ENCODE measurements at regions not wholly inside any gene's neighbourhood (a gene's known extent, or its start where the extent isn't known, plus 50 kb on each side); places are given as distances from the start of the nearest gene placed in this dataset.
"Not testable (repeated sequence)": the region's sequence is repeated elsewhere in the genome, so short reads cannot be mapped to it uniquely, and the experiment has no call there.

- no peaks in the 10 kb centered on the region for H3K9me3 ChIP-seq (ENCODE audit: control insufficient read depth, low read length, poor library complexity, severe bottlenecking)
- no peaks in the 10 kb centered on the region for H3K4me1 Mint-ChIP-seq
- ATAC-seq, result no peak
- no peak overlapping the region for H3K4me3 Mint-ChIP-seq
- H3K36me3 Mint-ChIP-seq (ENCODE audit: low read depth), result no peaks in the 10 kb centered on the region
- DNase-seq, result no peak
- H3K27ac Mint-ChIP-seq, result no peak overlapping the region
- no peaks in the 10 kb centered on the region for H3K27me3 Mint-ChIP-seq
These were observed 417.1 kb upstream of the NFIA start for GRCh38 chr1:60665311-60665710.

GRCh38 chr1:60664086-60664625, 418.2 kb upstream of the NFIA start:
- Mint-ChIP-seq H3K4me1 (no peaks in the 10 kb centered on the region), H3K27ac (no peak overlapping the region), H3K4me3 (no peak overlapping the region), H3K36me3 (ENCODE audit: low read depth) (no peaks in the 10 kb centered on the region), H3K27me3 (no peaks in the 10 kb centered on the region)
- DNase-seq (no peak), ATAC-seq (no peak)
- H3K9me3 ChIP-seq (ENCODE audit: control insufficient read depth, low read length, poor library complexity, severe bottlenecking), result no peaks in the 10 kb centered on the region

- no peaks in the 10 kb centered on the region for H3K9me3 ChIP-seq (ENCODE audit: control insufficient read depth, low read length, poor library complexity, severe bottlenecking)
- H3K4me3 Mint-ChIP-seq, result no peak overlapping the region
- H3K27me3 Mint-ChIP-seq, result no peaks in the 10 kb centered on the region
- DNase-seq (no peak), ATAC-seq (no peak)
- H3K36me3 Mint-ChIP-seq (ENCODE audit: low read depth), result no peaks in the 10 kb centered on the region
- H3K27ac Mint-ChIP-seq, result no peak overlapping the region
- H3K4me1 Mint-ChIP-seq, result no peaks in the 10 kb centered on the region
These were observed 419.8 kb upstream of the NFIA start for GRCh38 chr1:60662486-60663044.

- Mint-ChIP-seq H3K36me3 (ENCODE audit: low read depth) (no peaks in the 10 kb centered on the region), H3K4me1 (no peaks in the 10 kb centered on the region), H3K27me3 (no peaks in the 10 kb centered on the region), H3K27ac (no peak overlapping the region), H3K4me3 (no peak overlapping the region)
- H3K9me3 ChIP-seq (ENCODE audit: control insufficient read depth, low read length, poor library complexity, severe bottlenecking), result no peaks in the 10 kb centered on the region
- no peak for DNase-seq
- ATAC-seq, result no peak
These were observed 424.4 kb upstream of the NFIA start for GRCh38 chr1:60657926-60658325.

GRCh38 chr1:60655679-60656355, 426.5 kb upstream of the NFIA start:
- DNase-seq, result no peak
- H3K27me3 Mint-ChIP-seq, result no peaks in the 10 kb centered on the region
- no peak overlapping the region for H3K27ac Mint-ChIP-seq
- H3K4me3 Mint-ChIP-seq, result no peak overlapping the region
- H3K9me3 ChIP-seq (ENCODE audit: control insufficient read depth, low read length, poor library complexity, severe bottlenecking), result no peaks in the 10 kb centered on the region
- no peak for ATAC-seq
- no peaks in the 10 kb centered on the region for H3K36me3 Mint-ChIP-seq (ENCODE audit: low read depth)
- H3K4me1 Mint-ChIP-seq, result no peaks in the 10 kb centered on the region

DNA sequence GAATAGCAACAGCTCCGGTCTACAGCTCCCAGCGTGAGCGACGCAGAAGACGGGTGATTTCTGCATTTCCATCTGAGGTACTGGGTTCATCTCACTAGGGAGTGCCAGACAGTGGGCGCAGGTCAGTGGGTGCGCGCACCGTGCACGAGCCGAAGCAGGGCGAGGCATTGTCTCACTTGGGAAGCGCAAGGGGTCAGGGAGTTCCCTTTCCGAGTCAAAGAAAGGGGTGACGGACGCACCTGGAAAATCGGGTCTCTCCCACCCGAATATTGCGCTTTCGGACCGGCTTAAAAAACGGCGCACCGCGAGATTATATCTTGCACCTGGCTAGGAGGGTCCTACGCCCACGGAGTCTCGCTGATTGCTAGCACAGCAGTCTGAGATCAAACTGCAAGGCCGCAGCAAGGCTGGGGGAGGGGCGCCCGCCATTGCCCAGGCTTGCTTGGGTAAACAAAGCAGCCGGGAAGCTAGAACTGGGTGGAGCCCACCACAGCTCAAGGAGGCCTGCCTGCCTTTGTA, 442.3 kb upstream of the NFIA start:
- H3K36me3 Mint-ChIP-seq (ENCODE audit: low read depth); H3K4me1 Mint-ChIP-seq; DNase-seq; H3K9me3 ChIP-seq (ENCODE audit: control insufficient read depth, low read length, poor library complexity, severe bottlenecking); H3K4me3 Mint-ChIP-seq; H3K27ac Mint-ChIP-seq; H3K27me3 Mint-ChIP-seq; ATAC-seq: not testable (repeated sequence)

GRCh38 chr1:60639287-60639686, 443.1 kb upstream of the NFIA start:
- H3K9me3 ChIP-seq (ENCODE audit: control insufficient read depth, low read length, poor library complexity, severe bottlenecking), result no peaks in the 10 kb centered on the region
- H3K4me3 Mint-ChIP-seq, result no peak overlapping the region
- H3K27ac Mint-ChIP-seq, result no peak overlapping the region
- no peaks in the 10 kb centered on the region for H3K36me3 Mint-ChIP-seq (ENCODE audit: low read depth)
- no peaks in the 10 kb centered on the region for H3K4me1 Mint-ChIP-seq
- ATAC-seq (no peak), DNase-seq (no peak)
- no peaks in the 10 kb centered on the region for H3K27me3 Mint-ChIP-seq

GRCh38 chr1:60637651-60638050, 444.7 kb upstream of the NFIA start:
- ATAC-seq (no peak), DNase-seq (no peak)

DNA sequence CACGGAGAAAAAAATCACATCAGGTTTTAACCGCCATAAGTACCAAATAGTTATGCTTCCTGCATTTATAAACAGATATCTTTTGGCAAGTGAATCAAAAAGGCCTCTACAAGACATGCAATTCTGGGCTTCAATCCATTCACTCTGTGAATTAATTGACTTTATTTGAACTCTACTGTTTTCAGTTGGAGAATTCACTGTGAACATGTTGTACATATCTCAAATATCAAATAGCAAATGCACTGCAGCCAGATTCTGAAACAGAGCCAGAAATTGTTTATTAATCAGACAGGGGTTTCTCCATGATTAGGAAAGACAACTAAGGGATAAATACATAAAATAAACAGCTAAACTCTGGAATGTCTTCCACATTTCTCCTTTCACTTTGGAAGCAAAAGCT, 445.4 kb upstream of the NFIA start:
- H3K9me3 ChIP-seq (ENCODE audit: control insufficient read depth, low read length, poor library complexity, severe bottlenecking), result no peaks in the 10 kb centered on the region
- DNase-seq (no peak), ATAC-seq (no peak)
- no peak overlapping the region for H3K27ac Mint-ChIP-seq
- no peaks in the 10 kb centered on the region for H3K4me1 Mint-ChIP-seq
- no peaks in the 10 kb centered on the region for H3K27me3 Mint-ChIP-seq
- H3K4me3 Mint-ChIP-seq, result no peak overlapping the region
- H3K36me3 Mint-ChIP-seq (ENCODE audit: low read depth), result no peaks in the 10 kb centered on the region

More at GRCh38 chr1:60637651-60638050, 444.7 kb upstream of the NFIA start:
- H3K4me1 Mint-ChIP-seq, result no peaks in the 10 kb centered on the region
- no peaks in the 10 kb centered on the region for H3K36me3 Mint-ChIP-seq (ENCODE audit: low read depth)
- H3K4me3 Mint-ChIP-seq, result no peak overlapping the region
- H3K27ac Mint-ChIP-seq, result no peak overlapping the region
- no peaks in the 10 kb centered on the region for H3K27me3 Mint-ChIP-seq
- H3K9me3 ChIP-seq (ENCODE audit: control insufficient read depth, low read length, poor library complexity, severe bottlenecking), result no peaks in the 10 kb centered on the region

- H3K36me3 Mint-ChIP-seq (ENCODE audit: low read depth), result no peaks in the 10 kb centered on the region
- H3K9me3 ChIP-seq (ENCODE audit: control insufficient read depth, low read length, poor library complexity, severe bottlenecking), result no peaks in the 10 kb centered on the region
- H3K27ac Mint-ChIP-seq, result no peak overlapping the region
- H3K4me1 Mint-ChIP-seq, result no peaks in the 10 kb centered on the region
- no peaks in the 10 kb centered on the region for H3K27me3 Mint-ChIP-seq
- DNase-seq (no peak), ATAC-seq (no peak)
- no peak overlapping the region for H3K4me3 Mint-ChIP-seq
These were observed 448.3 kb upstream of the NFIA start for GRCh38 chr1:60634106-60634505.

DNA sequence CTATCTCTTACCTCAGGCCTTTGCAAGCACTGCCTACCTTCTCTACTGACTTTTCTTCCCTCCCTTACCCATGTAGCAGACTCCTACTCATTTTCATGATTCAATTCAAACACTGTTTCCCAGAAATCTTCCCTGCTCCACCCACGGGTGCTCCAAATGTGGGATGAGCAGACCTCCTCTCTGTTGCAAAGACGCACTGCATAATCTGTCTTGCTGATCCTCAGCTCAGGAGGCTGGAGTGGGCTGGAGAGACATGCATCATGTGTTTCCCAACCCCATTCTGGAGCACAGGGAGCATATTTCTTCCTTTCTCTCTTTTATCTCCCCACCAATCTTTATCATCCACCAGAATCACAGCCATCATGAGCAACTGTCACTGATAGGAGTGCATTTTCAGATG, 459.9 kb upstream of the NFIA start:
- no peaks in the 10 kb centered on the region for H3K4me1 Mint-ChIP-seq
- no peak overlapping the region for H3K27ac Mint-ChIP-seq
- peaks cover 12% of the 10 kb centered on the region for H3K27me3 Mint-ChIP-seq
- no peaks in the 10 kb centered on the region for H3K9me3 ChIP-seq (ENCODE audit: control insufficient read depth, low read length, poor library complexity, severe bottlenecking)
- no peaks in the 10 kb centered on the region for H3K36me3 Mint-ChIP-seq (ENCODE audit: low read depth)
- no peak for ATAC-seq
- H3K4me3 Mint-ChIP-seq, result no peak overlapping the region
- DNase-seq, result no peak

DNA sequence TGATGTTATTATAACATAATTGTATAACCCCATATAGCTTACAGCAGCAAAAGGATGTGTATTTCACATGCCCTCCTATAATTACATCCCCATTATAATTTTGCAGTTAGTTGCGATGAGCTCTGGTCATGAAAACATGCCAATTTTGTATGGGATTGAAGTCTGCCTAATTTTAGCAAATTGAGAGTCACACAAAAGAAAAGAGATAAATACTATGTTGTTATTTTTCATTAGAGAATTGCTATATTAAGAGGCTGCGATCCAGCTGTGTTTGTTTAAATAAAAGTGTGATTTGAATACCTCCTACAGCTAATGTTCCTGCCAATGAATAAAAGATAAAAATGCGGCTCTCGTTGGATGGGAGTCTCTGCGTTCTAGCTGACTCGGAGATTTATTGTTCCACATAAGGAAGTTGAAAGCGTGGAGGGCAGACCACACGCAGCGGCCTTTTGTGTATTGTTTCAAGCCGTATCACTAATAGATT, 461.0 kb upstream of the NFIA start:
- Mint-ChIP-seq H3K4me3 (no peak overlapping the region), H3K36me3 (ENCODE audit: low read depth) (no peaks in the 10 kb centered on the region)
- no peak for ATAC-seq

GRCh38 chr1:60620087-60620486, 462.3 kb upstream of the NFIA start:
- Mint-ChIP-seq H3K4me3 (no peak overlapping the region), H3K4me1 (no peaks in the 10 kb centered on the region), H3K27me3 (peaks cover 8% of the 10 kb centered on the region), H3K36me3 (ENCODE audit: low read depth) (no peaks in the 10 kb centered on the region), H3K27ac (no peak overlapping the region)
- ATAC-seq, result no peak
- DNase-seq, result no peak
- H3K9me3 ChIP-seq (ENCODE audit: control insufficient read depth, low read length, poor library complexity, severe bottlenecking), result no peaks in the 10 kb centered on the region

More for the DNA sequence above, 461.0 kb upstream of the NFIA start:
- H3K9me3 ChIP-seq (ENCODE audit: control insufficient read depth, low read length, poor library complexity, severe bottlenecking), result no peaks in the 10 kb centered on the region
- no peak overlapping the region for H3K27ac Mint-ChIP-seq
- H3K4me1 Mint-ChIP-seq, result no peaks in the 10 kb centered on the region
- DNase-seq, result no peak
- H3K27me3 Mint-ChIP-seq, result peaks cover 12% of the 10 kb centered on the region

DNA sequence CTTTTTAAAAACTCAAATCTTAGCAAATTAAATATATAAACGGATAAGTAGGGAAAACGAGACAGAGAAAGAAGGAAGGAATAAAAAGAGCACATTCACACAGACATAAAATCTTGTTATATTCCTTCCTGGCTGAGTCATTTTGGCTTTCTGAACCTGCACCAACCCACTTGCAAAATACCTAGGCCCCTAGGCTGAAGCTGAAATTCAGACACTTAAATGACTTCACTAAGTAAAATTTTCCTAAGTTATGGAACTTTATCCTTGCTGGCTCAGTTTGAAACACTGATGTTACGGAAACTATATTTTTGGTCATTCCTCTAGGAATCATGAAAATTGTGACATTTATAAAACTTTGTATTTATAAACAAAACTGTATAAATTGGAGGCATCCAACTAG, 462.8 kb upstream of the NFIA start:
- Mint-ChIP-seq H3K27me3 (peaks cover 8% of the 10 kb centered on the region), H3K4me1 (no peaks in the 10 kb centered on the region), H3K36me3 (ENCODE audit: low read depth) (no peaks in the 10 kb centered on the region), H3K27ac (no peak overlapping the region), H3K4me3 (no peak overlapping the region)
- no peaks in the 10 kb centered on the region for H3K9me3 ChIP-seq (ENCODE audit: control insufficient read depth, low read length, poor library complexity, severe bottlenecking)
- no peak for DNase-seq
- ATAC-seq, result no peak

Data from T-helper 17 cell (primary cell).